Naive thymus-derived CD4-positive, alpha-beta T cell (primary cell): ENCODE measurements at regions not wholly inside any gene's neighbourhood (a gene's known extent, or its start where the extent isn't known, plus 50 kb on each side); places are given as distances from the start of the nearest gene placed in this dataset.

Source experiments
- ATAC-seq: fragments of 150-1000 bp; cut with Tn5 transposase; 2 replicates; pipeline ENCODE4 v1.10.0; 2021; ENCODE audit warnings: mild to moderate bottlenecking, moderate library complexity
- CTCF ChIA-PET: fragments of 350-600 bp; sonication (Branson Sonifier 250); formaldehyde crosslinking; loops from one replicate; lab custom pipeline; 2021; ENCODE audit warnings: antibody characterized with exemption; lab: Charles Lee
- POLR2A ChIA-PET: fragments of 350-600 bp; sonication (Branson Sonifier 250); formaldehyde crosslinking; loops from one replicate; lab custom pipeline; 2021; ENCODE audit warnings: antibody characterized with exemption, inconsistent platforms; lab: Charles Lee
- DNase-seq, 9 donors: peaks; one replicate each; pipeline versions ENCODE4 v3.0.0 to v3.0.0-alpha.2; 2020 to 2022; ENCODE audit warnings: mixed read lengths in 1 of 9
- H3K27ac ChIP-seq: one replicate; pipeline ENCODE4 v1.7.0; 2013; ENCODE audit warnings: mild to moderate bottlenecking, low read depth, low read length, moderate library complexity
- H3K27me3 ChIP-seq, 2 donors: one replicate each; pipeline ENCODE4 v1.7.0; 2013; ENCODE audit warnings: low read length in 2 of 2, mild to moderate bottlenecking in 2 of 2, moderate library complexity in 2 of 2; ENCODE audit not compliant: control insufficient read depth in 2 of 2, insufficient read depth in 2 of 2
- H3K36me3 ChIP-seq, 3 experiments: 1 replicate in 2 of 3; 2 replicates in 1 of 3; pipeline ENCODE4 v1.7.0; 2013; ENCODE audit warnings: low read length in 3 of 3, mild to moderate bottlenecking in 3 of 3, moderate library complexity in 1 of 3; ENCODE audit not compliant: insufficient read depth in 3 of 3, control insufficient read depth in 2 of 3
- H3K4me1 ChIP-seq, 2 donors: one replicate each; pipeline ENCODE4 v1.7.0; 2013; ENCODE audit warnings: low read length in 2 of 2, mild to moderate bottlenecking in 2 of 2, moderate library complexity in 1 of 2; ENCODE audit not compliant: control insufficient read depth in 2 of 2, insufficient read depth in 2 of 2
- H3K4me3 ChIP-seq: 2 replicates; pipeline ENCODE4 v1.7.0; 2013; ENCODE audit warnings: mild to moderate bottlenecking, low read length
- H3K9me3 ChIP-seq, 3 experiments: 1 replicate in 2 of 3; 2 replicates in 1 of 3; pipeline ENCODE4 v1.7.0; 2013; ENCODE audit warnings: low read length in 3 of 3; ENCODE audit not compliant: control insufficient read depth in 2 of 3
- H3K27ac Mint-ChIP-seq, 9 donors: one replicate each; pipeline ENCODE4 v1.8.0; 2020 to 2022; ENCODE audit warnings: mixed read lengths in 9 of 9, mild to moderate bottlenecking in 8 of 9, moderate library complexity in 5 of 9, inconsistent platforms in 2 of 9
- H3K27me3 Mint-ChIP-seq, 5 donors: one replicate each; pipeline ENCODE4 v1.8.0; 2021 to 2022; ENCODE audit warnings: mixed read lengths in 5 of 5, mild to moderate bottlenecking in 1 of 5
- H3K36me3 Mint-ChIP-seq, 5 donors: one replicate each; pipeline ENCODE4 v1.8.0; 2020 to 2022; ENCODE audit warnings: mixed read lengths in 5 of 5, mild to moderate bottlenecking in 3 of 5, inconsistent platforms in 1 of 5
- H3K4me1 Mint-ChIP-seq, 7 donors: one replicate each; pipeline ENCODE4 v1.8.0; 2020 to 2022; ENCODE audit warnings: mixed read lengths in 7 of 7, mild to moderate bottlenecking in 3 of 7, inconsistent platforms in 1 of 7
- H3K4me3 Mint-ChIP-seq, 10 donors: one replicate each; pipeline ENCODE4 v1.8.0; 2020 to 2022; ENCODE audit warnings: mild to moderate bottlenecking in 10 of 10, mixed read lengths in 10 of 10, moderate library complexity in 6 of 10, inconsistent platforms in 2 of 10
- H3K9me3 Mint-ChIP-seq, 11 donors: one replicate each; pipeline ENCODE4 v1.8.0; 2020 to 2022; ENCODE audit warnings: mixed read lengths in 11 of 11, mild to moderate bottlenecking in 4 of 11, inconsistent platforms in 1 of 11, moderate library complexity in 1 of 11
- intact Hi-C, 2 donors: fragments of 100-400 bp; cut with micrococcal nuclease; formaldehyde crosslinking; loops; one replicate each; pipeline ENCODE4 v1.15.1; 2023

DNA sequence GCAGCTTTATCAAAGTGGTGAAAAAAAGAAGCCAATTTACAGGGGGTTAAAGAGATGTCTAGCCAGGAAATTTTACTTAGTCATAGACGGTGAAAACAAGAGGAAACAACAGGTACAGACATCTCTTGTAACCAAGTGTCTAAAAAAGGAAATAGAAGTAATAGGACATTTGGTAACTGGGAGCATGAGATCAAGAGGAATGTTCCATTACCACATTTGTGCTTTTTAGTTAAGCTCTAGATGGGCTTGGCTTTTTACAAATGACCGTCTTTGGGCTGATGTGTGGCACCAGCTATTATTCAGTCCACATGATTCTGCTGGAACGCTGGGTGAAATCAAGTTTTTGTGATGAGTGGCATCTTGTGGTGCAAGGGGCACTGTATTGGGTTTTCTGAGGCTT lies 179.5 kb downstream of the SMIM20 start:
- Mint-ChIP-seq H3K4me3 (peak overlapping the region in 1 of 10 donors; percentile 7), H3K36me3 (peaks cover 0 to 67% (median 4%) of the 10 kb centered on the region in 5 donors), H3K9me3 (peaks cover 5 to 58% (median 23%) of the 10 kb centered on the region in 11 donors), H3K27me3 (peaks cover 0 to 18% (median 0%) of the 10 kb centered on the region in 5 donors), H3K27ac (peak overlapping the region in 2 of 9 donors; percentile 14 to 72), H3K4me1 (peaks cover 0 to 25% (median 2%) of the 10 kb centered on the region in 7 donors)
- no peak for ATAC-seq
- no peaks in the 10 kb centered on the region for H3K36me3 ChIP-seq
- peaks cover 0 to 5% (median 0%) of the 10 kb centered on the region in 3 experiments for H3K9me3 ChIP-seq
- intact Hi-C loops, result no loop called here
- no peak for DNase-seq
- H3K27ac ChIP-seq, result no peak overlapping the region
- ChIA-PET POLR2A (no interaction called here), CTCF (no interaction called here)
- no peaks in the 10 kb centered on the region for H3K27me3 ChIP-seq
- peaks cover 0 to 4% of the 10 kb centered on the region in 2 donors for H3K4me1 ChIP-seq
- H3K4me3 ChIP-seq, result no peak overlapping the region

DNA sequence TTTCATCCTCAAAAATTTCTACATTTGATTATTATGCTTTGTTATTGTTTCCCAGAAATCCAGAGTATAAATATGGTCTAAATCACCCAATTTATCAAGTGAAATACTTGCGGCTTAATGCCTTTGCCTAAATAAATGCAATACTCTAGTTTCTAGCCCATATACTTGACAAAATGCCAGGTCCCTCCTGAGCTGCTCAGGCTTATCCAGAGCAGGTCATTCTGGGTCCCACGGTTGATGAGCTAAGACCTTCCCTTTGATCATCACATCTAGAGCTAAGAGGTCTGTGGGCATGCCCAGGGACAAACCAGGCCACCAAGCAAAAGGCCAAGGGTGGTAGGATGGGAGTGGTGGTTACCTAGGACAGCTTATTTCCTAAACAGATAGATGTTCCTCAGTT lies 180.1 kb downstream of the SMIM20 start:
- intact Hi-C loops, result no loop called here
- ATAC-seq, result no peak

DNA sequence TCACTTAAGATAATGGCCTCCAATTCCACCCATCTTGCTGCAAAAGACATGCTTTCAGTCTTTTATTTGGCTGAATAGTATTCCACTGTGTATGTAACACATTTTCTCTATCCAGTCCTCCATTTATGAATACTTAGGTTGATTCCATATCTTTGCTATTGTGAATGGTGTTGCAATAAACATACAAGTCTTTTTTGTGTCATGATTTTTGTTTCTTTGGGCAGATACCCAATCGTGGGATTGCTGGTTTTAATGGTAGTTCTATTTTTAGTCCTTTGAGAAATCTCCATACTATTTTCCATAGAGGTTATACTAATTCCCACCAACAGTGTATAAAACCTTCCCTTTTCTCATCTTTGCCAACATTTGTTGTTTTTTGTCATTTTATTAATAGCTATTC lies 180.9 kb downstream of the SMIM20 start:
- Histone ChIP-seq H3K4me1 (no peaks in the 10 kb centered on the region), H3K27me3 (no peaks in the 10 kb centered on the region), H3K4me3 (no peak overlapping the region), H3K27ac (no peak overlapping the region), H3K9me3 (peaks cover 0 to 5% (median 0%) of the 10 kb centered on the region in 3 experiments), H3K36me3 (no peaks in the 10 kb centered on the region)
- POLR2A ChIA-PET, result no interaction called here
- CTCF ChIA-PET, result no interaction called here
- ATAC-seq, result no peak
- DNase-seq, result no peak
- Mint-ChIP-seq H3K4me1 (peaks cover 0 to 15% (median 0%) of the 10 kb centered on the region in 7 donors), H3K27me3 (peaks cover 0 to 17% (median 0%) of the 10 kb centered on the region in 5 donors), H3K36me3 (peaks cover 0 to 76% (median 7%) of the 10 kb centered on the region in 5 donors), H3K27ac (no peak overlapping the region), H3K9me3 (peaks cover 8 to 66% (median 21%) of the 10 kb centered on the region in 11 donors), H3K4me3 (no peak overlapping the region)
- intact Hi-C loops, result no loop called here

More for the DNA sequence above, 180.1 kb downstream of the SMIM20 start:
- no peak for DNase-seq
- peaks cover 7 to 63% (median 23%) of the 10 kb centered on the region in 11 donors for H3K9me3 Mint-ChIP-seq
- POLR2A ChIA-PET, result no interaction called here
- CTCF ChIA-PET, result no interaction called here
- peaks cover 0 to 72% (median 7%) of the 10 kb centered on the region in 5 donors for H3K36me3 Mint-ChIP-seq
- H3K27ac Mint-ChIP-seq, result no peak overlapping the region
- Histone ChIP-seq H3K4me3 (no peak overlapping the region), H3K27ac (no peak overlapping the region), H3K27me3 (no peaks in the 10 kb centered on the region), H3K36me3 (no peaks in the 10 kb centered on the region), H3K9me3 (peaks cover 0 to 5% (median 0%) of the 10 kb centered on the region in 3 experiments), H3K4me1 (no peaks in the 10 kb centered on the region)
- H3K4me3 Mint-ChIP-seq, result no peak overlapping the region
- peaks cover 0 to 17% (median 0%) of the 10 kb centered on the region in 5 donors for H3K27me3 Mint-ChIP-seq
- peaks cover 0 to 20% (median 0%) of the 10 kb centered on the region in 7 donors for H3K4me1 Mint-ChIP-seq

DNA sequence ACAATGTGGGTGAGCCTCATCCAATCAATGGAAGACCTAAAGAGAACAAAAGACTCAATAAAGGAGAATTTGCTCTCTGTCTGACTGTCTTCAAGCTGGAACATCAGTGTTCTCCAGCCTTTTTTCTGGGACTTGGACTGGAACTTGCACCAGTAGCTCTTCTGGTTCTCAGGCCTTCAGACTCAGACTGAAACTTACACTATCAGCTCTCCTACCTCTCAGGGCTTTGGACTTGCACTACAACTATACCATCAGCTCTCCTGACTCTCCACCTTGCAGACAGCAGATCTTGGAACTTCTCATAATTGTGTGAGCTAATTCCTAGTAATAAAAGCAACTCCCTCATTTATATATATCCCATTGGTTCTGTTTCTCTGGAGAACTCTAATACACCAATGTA lies 185.9 kb downstream of the SMIM20 start:
- Histone ChIP-seq H3K4me1 (no peaks in the 10 kb centered on the region), H3K27me3 (no peaks in the 10 kb centered on the region), H3K4me3 (no peak overlapping the region), H3K9me3 (no peaks in the 10 kb centered on the region), H3K27ac (no peak overlapping the region), H3K36me3 (no peaks in the 10 kb centered on the region)
- ATAC-seq (no peak), DNase-seq (no peak)
- POLR2A ChIA-PET, result no interaction called here
- Mint-ChIP-seq H3K36me3 (peaks cover 0 to 63% (median 7%) of the 10 kb centered on the region in 5 donors), H3K27ac (no peak overlapping the region), H3K4me3 (no peak overlapping the region), H3K27me3 (peaks cover 0 to 9% (median 0%) of the 10 kb centered on the region in 5 donors), H3K4me1 (peaks cover 0 to 17% (median 0%) of the 10 kb centered on the region in 7 donors), H3K9me3 (peaks cover 0 to 49% (median 10%) of the 10 kb centered on the region in 11 donors)
- intact Hi-C loops, result no loop called here
- CTCF ChIA-PET, result interaction anchor here (1.1 kb wide), 1 partner anchor 17 kb away, joined by 3 read pairs; no protein-coding TSS in a partner anchor

DNA sequence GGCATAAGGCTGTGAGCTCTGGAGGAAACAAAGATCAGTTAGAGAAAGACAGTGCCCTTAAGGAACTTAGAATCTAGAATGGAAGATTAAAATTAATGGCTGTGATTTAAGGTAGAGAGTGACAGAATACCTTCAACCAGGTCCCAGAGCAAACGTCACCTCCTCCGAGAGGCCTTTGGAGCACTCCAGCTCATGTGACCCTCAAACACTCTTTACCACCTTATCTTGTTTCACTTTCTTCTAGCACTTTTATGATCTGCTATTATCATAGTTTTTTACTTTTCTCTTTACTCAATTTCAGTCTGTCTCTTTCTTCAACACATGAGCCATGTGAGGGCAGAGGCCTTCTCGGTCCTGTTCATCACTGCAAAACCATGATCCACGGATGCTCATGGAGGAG lies 187.0 kb downstream of the SMIM20 start:
- no peaks in the 10 kb centered on the region for H3K36me3 ChIP-seq
- no peak overlapping the region for H3K4me3 Mint-ChIP-seq
- no peak for DNase-seq
- peaks cover 0 to 58% (median 7%) of the 10 kb centered on the region in 5 donors for H3K36me3 Mint-ChIP-seq
- peaks cover 0 to 47% (median 10%) of the 10 kb centered on the region in 11 donors for H3K9me3 Mint-ChIP-seq
- no peaks in the 10 kb centered on the region for H3K9me3 ChIP-seq
- no peaks in the 10 kb centered on the region for H3K27me3 ChIP-seq
- ChIA-PET CTCF (no interaction called here), POLR2A (no interaction called here)
- H3K27me3 Mint-ChIP-seq, result peaks cover 0 to 5% (median 0%) of the 10 kb centered on the region in 5 donors
- intact Hi-C loops, result no loop called here
- H3K4me3 ChIP-seq, result no peak overlapping the region
- no peak overlapping the region for H3K27ac ChIP-seq
- H3K4me1 ChIP-seq, result no peaks in the 10 kb centered on the region
- ATAC-seq, result no peak
- H3K4me1 Mint-ChIP-seq, result peaks cover 0 to 20% (median 0%) of the 10 kb centered on the region in 7 donors
- no peak overlapping the region for H3K27ac Mint-ChIP-seq

DNA sequence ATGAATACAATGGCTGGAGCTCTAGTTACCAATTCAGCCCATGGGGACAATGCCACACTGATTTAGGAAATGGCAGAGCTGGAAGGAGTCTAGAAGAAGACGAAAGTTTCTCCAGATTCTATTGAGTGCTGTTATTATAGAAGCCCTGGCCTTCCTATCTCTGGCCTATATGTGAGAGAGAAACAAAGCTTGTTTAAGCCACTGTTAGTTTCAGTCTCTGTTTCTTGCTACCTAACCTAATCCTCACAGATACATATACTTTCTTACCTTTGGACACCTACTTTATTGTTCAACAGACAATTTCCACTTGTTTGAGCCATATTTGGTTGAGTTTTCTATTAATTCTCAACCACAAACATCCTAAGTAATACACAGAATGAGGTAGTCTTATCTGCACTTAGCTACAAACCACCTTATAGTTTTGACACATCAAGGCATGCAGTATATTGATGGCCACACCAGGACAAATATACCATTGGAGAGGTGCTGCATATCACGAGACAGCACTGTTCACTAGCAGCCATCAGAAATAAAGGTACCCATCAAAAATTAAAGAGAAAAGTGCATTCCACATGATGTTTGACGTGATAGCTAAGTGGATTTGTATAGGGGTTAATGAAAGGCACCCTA lies 190.2 kb downstream of the SMIM20 start:
- H3K27ac ChIP-seq, result no peak overlapping the region
- H3K9me3 ChIP-seq, result no peaks in the 10 kb centered on the region
- no peak overlapping the region for H3K4me3 ChIP-seq
- intact Hi-C loops, result no loop called here
- ChIA-PET CTCF (no interaction called here), POLR2A (no interaction called here)
- Mint-ChIP-seq H3K4me3 (peak overlapping the region in 1 of 10 donors; percentile 23), H3K36me3 (peaks cover 0 to 35% (median 0%) of the 10 kb centered on the region in 5 donors), H3K9me3 (peaks cover 0 to 28% (median 4%) of the 10 kb centered on the region in 11 donors), H3K27me3 (peaks cover 0 to 5% (median 2%) of the 10 kb centered on the region in 5 donors), H3K4me1 (peaks cover 0 to 34% (median 0%) of the 10 kb centered on the region in 7 donors), H3K27ac (peak overlapping the region in 1 of 9 donors; percentile 75)
- DNase-seq (no peak), ATAC-seq (no peak)
- H3K27me3 ChIP-seq, result no peaks in the 10 kb centered on the region
- H3K4me1 ChIP-seq, result no peaks in the 10 kb centered on the region
- H3K36me3 ChIP-seq, result no peaks in the 10 kb centered on the region
